SK-N-SH (cell line): ENCODE measurements at regions not wholly inside any gene's neighbourhood (a gene's known extent, or its start where the extent isn't known, plus 50 kb on each side); places are given as distances from the start of the nearest gene placed in this dataset.

Source experiments
- CTCF ChIA-PET: fragments of 300-600, 350-600 bp; formaldehyde crosslinking; extraction: SDS; loops from one replicate; lab custom pipeline; 2021; lab: Yijun Ruan, JAX
- POLR2A ChIA-PET: fragments of 350-600 bp; sonication (Branson Sonifier 250); formaldehyde crosslinking; extraction: SDS; loops from one replicate; lab custom pipeline; 2020; ENCODE audit warnings: antibody characterized with exemption, inconsistent platforms; lab: Yijun Ruan, JAX
- DNase-seq: peaks from one replicate; pipeline ENCODE4 v3.0.0; 2012
- H2AFZ ChIP-seq: fragments of 200-600 bp; sonication (generic); 2 replicates; pipeline ENCODE4 v1.8.1; 2016; ENCODE audit warnings: antibody characterized with exemption, mild to moderate bottlenecking, low read depth
- H3F3A ChIP-seq: fragments of 200-600 bp; sonication (generic); replicated peaks from 2 replicates; pipeline ENCODE3; 2016; ENCODE audit warnings: antibody characterized with exemption, mild to moderate bottlenecking; ENCODE audit not compliant: insufficient read depth
- H3K27ac ChIP-seq, 2 experiments: fragments of 200-500 bp in 1 of 2; fragments of 200-600 bp in 1 of 2; sonication (Bioruptor generic) in 1 of 2; sonication (generic), shearing (Covaris generic) in 1 of 2; 2 replicates each; pipeline versions ENCODE4 v1.5.1 to v1.6.1; 2014 to 2016; ENCODE audit warnings: low read depth in 2 of 2, inconsistent platforms in 1 of 2, low read length in 1 of 2, mild to moderate bottlenecking in 1 of 2, mixed read lengths in 1 of 2
- H3K27me3 ChIP-seq: fragments of 200-600 bp; sonication (generic), shearing (Covaris generic); 2 replicates; pipeline ENCODE4 v1.6.1; 2016; ENCODE audit warnings: mixed run types; ENCODE audit not compliant: insufficient read depth
- H3K36me3 ChIP-seq, 2 experiments: fragments of 200-500 bp in 1 of 2; fragments of 200-600 bp in 1 of 2; sonication (Bioruptor generic) in 1 of 2; sonication (generic) in 1 of 2; replicated peaks in 1 of 2; 2 replicates each; pipeline versions ENCODE3 to v1.5.1; 2014 to 2016; ENCODE audit warnings: low read length in 1 of 2, mild to moderate bottlenecking in 1 of 2; ENCODE audit not compliant: insufficient read depth in 2 of 2, control insufficient read depth in 1 of 2
- H3K4me1 ChIP-seq, 2 experiments: fragments of 200-500 bp in 1 of 2; fragments of 200-600 bp in 1 of 2; sonication (Bioruptor generic) in 1 of 2; sonication (generic), shearing (Covaris generic) in 1 of 2; 2 replicates each; pipeline versions ENCODE4 v1.5.1 to v1.6.1; 2014 to 2016; ENCODE audit warnings: low read depth in 1 of 2, low read length in 1 of 2, mixed run types in 1 of 2; ENCODE audit not compliant: insufficient read depth in 2 of 2, control insufficient read depth in 1 of 2
- H3K4me2 ChIP-seq: fragments of 200-600 bp; sonication (generic), shearing (Covaris generic); 2 replicates; pipeline ENCODE4 v1.6.1; 2017; ENCODE audit warnings: mixed run types
- H3K4me3 ChIP-seq, 2 experiments: fragments of 200-500 bp in 1 of 2; fragments of 200-600 bp in 1 of 2; sonication (Bioruptor generic) in 1 of 2; sonication (generic), shearing (Covaris generic) in 1 of 2; 2 replicates each; pipeline versions ENCODE4 v1.5.1 to v1.8.1; 2014 to 2016; ENCODE audit warnings: low read depth in 2 of 2, inconsistent platforms in 1 of 2, low read length in 1 of 2, mild to moderate bottlenecking in 1 of 2, mixed read lengths in 1 of 2, moderate library complexity in 1 of 2
- H3K79me2 ChIP-seq: fragments of 200-600 bp; sonication (generic); 2 replicates; pipeline ENCODE4 v1.8.1; 2017; ENCODE audit warnings: mild to moderate bottlenecking; ENCODE audit not compliant: insufficient read depth
- H3K9ac ChIP-seq: fragments of 200-600 bp; sonication (generic); 2 replicates; pipeline ENCODE4 v1.6.1; 2017; ENCODE audit warnings: mixed run types
- H3K9me2 ChIP-seq: fragments of 200-600 bp; sonication (generic); 2 replicates; pipeline ENCODE4 v1.6.1; 2017; ENCODE audit warnings: mixed run types
- H3K9me3 ChIP-seq: fragments of 200-600 bp; sonication (generic); 2 replicates; pipeline ENCODE4 v1.6.1; 2017; ENCODE audit warnings: mixed run types, mild to moderate bottlenecking, moderate library complexity
- H4K20me1 ChIP-seq: fragments of 200-600 bp; sonication (generic); 2 replicates; pipeline ENCODE4 v1.6.1; 2017; ENCODE audit warnings: mild to moderate bottlenecking, mixed run types; ENCODE audit not compliant: insufficient read depth
- CTCF ChIP-seq: fragments of 200-600 bp; sonication (generic); IDR thresholded peaks from 2 replicates; pipeline ENCODE4 v1.6.1; 2017; ENCODE audit warnings: antibody characterized with exemption, mild to moderate bottlenecking, moderate library complexity
- EZH2phosphoT487 ChIP-seq: fragments of 200-600 bp; sonication (generic); IDR thresholded peaks from 2 replicates; pipeline ENCODE4 v1.6.1; 2017; ENCODE audit warnings: low read depth, mixed run types, mild to moderate bottlenecking, antibody characterized with exemption, moderate library complexity, borderline replicate concordance
- FOSL2 ChIP-seq: IDR thresholded peaks from 2 replicates; pipeline ENCODE4 v1.4.0; 2012; ENCODE audit warnings: low read depth, mild to moderate bottlenecking, moderate library complexity, borderline replicate concordance
- GABPA ChIP-seq: IDR thresholded peaks from 2 replicates; pipeline ENCODE4 v1.4.0; 2012; ENCODE audit warnings: low read depth, mild to moderate bottlenecking
- GATA2 ChIP-seq: sonication (generic); formaldehyde crosslinking; IDR thresholded peaks from 2 replicates; pipeline ENCODE4 v1.5.0; 2020; ENCODE audit warnings: mild to moderate bottlenecking, missing genetic modification reagents
- MAX ChIP-seq: IDR thresholded peaks from 2 replicates; pipeline ENCODE4 v1.4.0; 2012; ENCODE audit warnings: low read depth
- MXI1 ChIP-seq: IDR thresholded peaks from 2 replicates; pipeline ENCODE4 v1.6.1; 2012; ENCODE audit warnings: mild to moderate bottlenecking, low read depth, low read length, improper control_type of control experiment
- NRF1 ChIP-seq: IDR thresholded peaks from 2 replicates; pipeline ENCODE4 v1.6.1; 2012; ENCODE audit warnings: low read depth, mild to moderate bottlenecking, low read length
- PBX3 ChIP-seq: IDR thresholded peaks from 2 replicates; pipeline ENCODE4; 2012
- POLR2AphosphoS5 ChIP-seq: IDR thresholded peaks from 2 replicates; pipeline ENCODE4 v1.6.1; 2012; ENCODE audit warnings: low read depth, low read length
- RAD21 ChIP-seq: IDR thresholded peaks from 2 replicates; pipeline ENCODE4 v1.6.1; 2012; ENCODE audit warnings: mild to moderate bottlenecking, low read length
- RXRA ChIP-seq: IDR thresholded peaks from 2 replicates; pipeline ENCODE4 v1.4.0; 2012; ENCODE audit warnings: low read depth, mild to moderate bottlenecking, borderline replicate concordance
- TAF1 ChIP-seq: IDR thresholded peaks from 2 replicates; pipeline ENCODE4 v1.6.1; 2012; ENCODE audit warnings: low read depth, mild to moderate bottlenecking, low read length, moderate library complexity, borderline replicate concordance
- TCF12 ChIP-seq: IDR thresholded peaks from 2 replicates; pipeline ENCODE4 v1.4.0; 2012
- TEAD4 ChIP-seq: IDR thresholded peaks from 2 replicates; pipeline ENCODE4 v1.4.0; 2012; ENCODE audit warnings: mild to moderate bottlenecking, borderline replicate concordance; ENCODE audit not compliant: insufficient read depth
- USF1 ChIP-seq: IDR thresholded peaks from 2 replicates; pipeline ENCODE4 v1.4.0; 2012; ENCODE audit warnings: low read depth, borderline replicate concordance
- WGBS: methylation state at CpG from one replicate; pipeline ENCODE4 v1.1.6; 2017; ENCODE audit warnings: low lambda C conversion rate; 5-methylcytosine and 5-hydroxymethylcytosine counted together
- TF ChIP-seq, protein P1 (sequence below): IDR thresholded peaks from 2 replicates; pipeline ENCODE4 v1.6.1; 2012; ENCODE audit warnings: mild to moderate bottlenecking, low read depth, low read length, moderate library complexity

GRCh38 chr13:86792153-86792651, 879.0 kb upstream of the SLITRK5 start:
- DNase-seq: peak; percentile 5
- no peak for TF ChIP-seq USF1
- no peak for TF ChIP-seq CTCF
- no peak for TF ChIP-seq EZH2phosphoT487
- no peak for TF ChIP-seq TEAD4
- no peak for TF ChIP-seq RAD21
- no peak for TF ChIP-seq TCF12
- no peak for TF ChIP-seq POLR2AphosphoS5
- TF ChIP-seq, all 33 proteins: peak for 0
- ChIA-PET POLR2A (no interaction called here), CTCF (no interaction called here)
- Histone ChIP-seq H3K36me3 (no peaks in the 10 kb centered on the region), H3K27me3 (no peaks in the 10 kb centered on the region), H3K9me3 (no peaks in the 10 kb centered on the region), H3F3A (no peaks in the 10 kb centered on the region), H3K79me2 (no peaks in the 10 kb centered on the region), H3K9me2 (no peaks in the 10 kb centered on the region), H2AFZ (no peak overlapping the region), H3K9ac (no peak overlapping the region), H4K20me1 (no peaks in the 10 kb centered on the region), H3K4me1 (no peaks in the 10 kb centered on the region), H3K4me3 (no peak overlapping the region), H3K4me2 (no peak overlapping the region), H3K27ac (no peak overlapping the region)
- 66% methylated on average over 34 of the region's 49 CpGs for WGBS

- WGBS: 21% methylated on average over 2 of the region's 2 CpGs
- Histone ChIP-seq H3K27me3 (no peaks in the 10 kb centered on the region), H3K4me2 (no peak overlapping the region), H3K36me3 (no peaks in the 10 kb centered on the region), H3K9ac (no peak overlapping the region), H3K27ac (no peak overlapping the region), H3F3A (no peaks in the 10 kb centered on the region), H3K4me3 (no peak overlapping the region), H3K79me2 (no peaks in the 10 kb centered on the region), H2AFZ (no peak overlapping the region), H3K4me1 (no peaks in the 10 kb centered on the region), H4K20me1 (no peaks in the 10 kb centered on the region), H3K9me3 (no peaks in the 10 kb centered on the region), H3K9me2 (no peaks in the 10 kb centered on the region)
- CTCF ChIA-PET: no interaction called here
- DNase-seq: no peak
- POLR2A ChIA-PET: no interaction called here
- TF ChIP-seq GABPA (no peak), PBX3 (no peak), MXI1 (no peak), NRF1 (no peak), USF1 (no peak), MAX (no peak), FOSL2 (no peak), RXRA (no peak), TAF1 (no peak), CTCF (no peak), GATA2 (CRISPR knock-in tag) (no peak)
- TF ChIP-seq, protein P1, sequence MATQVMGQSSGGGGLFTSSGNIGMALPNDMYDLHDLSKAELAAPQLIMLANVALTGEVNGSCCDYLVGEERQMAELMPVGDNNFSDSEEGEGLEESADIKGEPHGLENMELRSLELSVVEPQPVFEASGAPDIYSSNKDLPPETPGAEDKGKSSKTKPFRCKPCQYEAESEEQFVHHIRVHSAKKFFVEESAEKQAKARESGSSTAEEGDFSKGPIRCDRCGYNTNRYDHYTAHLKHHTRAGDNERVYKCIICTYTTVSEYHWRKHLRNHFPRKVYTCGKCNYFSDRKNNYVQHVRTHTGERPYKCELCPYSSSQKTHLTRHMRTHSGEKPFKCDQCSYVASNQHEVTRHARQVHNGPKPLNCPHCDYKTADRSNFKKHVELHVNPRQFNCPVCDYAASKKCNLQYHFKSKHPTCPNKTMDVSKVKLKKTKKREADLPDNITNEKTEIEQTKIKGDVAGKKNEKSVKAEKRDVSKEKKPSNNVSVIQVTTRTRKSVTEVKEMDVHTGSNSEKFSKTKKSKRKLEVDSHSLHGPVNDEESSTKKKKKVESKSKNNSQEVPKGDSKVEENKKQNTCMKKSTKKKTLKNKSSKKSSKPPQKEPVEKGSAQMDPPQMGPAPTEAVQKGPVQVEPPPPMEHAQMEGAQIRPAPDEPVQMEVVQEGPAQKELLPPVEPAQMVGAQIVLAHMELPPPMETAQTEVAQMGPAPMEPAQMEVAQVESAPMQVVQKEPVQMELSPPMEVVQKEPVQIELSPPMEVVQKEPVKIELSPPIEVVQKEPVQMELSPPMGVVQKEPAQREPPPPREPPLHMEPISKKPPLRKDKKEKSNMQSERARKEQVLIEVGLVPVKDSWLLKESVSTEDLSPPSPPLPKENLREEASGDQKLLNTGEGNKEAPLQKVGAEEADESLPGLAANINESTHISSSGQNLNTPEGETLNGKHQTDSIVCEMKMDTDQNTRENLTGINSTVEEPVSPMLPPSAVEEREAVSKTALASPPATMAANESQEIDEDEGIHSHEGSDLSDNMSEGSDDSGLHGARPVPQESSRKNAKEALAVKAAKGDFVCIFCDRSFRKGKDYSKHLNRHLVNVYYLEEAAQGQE: no peak
Measured at GRCh38 chr13:86795858-86796257, 875.3 kb upstream of the SLITRK5 start.
